Transverse colon (tissue), 4 donors: ENCODE measurements at regions not wholly inside any gene's neighbourhood (a gene's known extent, or its start where the extent isn't known, plus 50 kb on each side); places are given as distances from the start of the nearest gene placed in this dataset.

Source experiments
- DNase-seq: peaks from one replicate; pipeline ENCODE4 v3.0.0-alpha.2; 2019
- H3K27ac ChIP-seq, 4 donors: fragments of 200-600 bp; sonication (generic); 2 replicates each; pipeline ENCODE4 v1.5.1; 2016 to 2018; ENCODE audit warnings: inconsistent platforms in 4 of 4
- H3K27me3 ChIP-seq: fragments of 200-600 bp; sonication (generic); 2 replicates; pipeline ENCODE4 v1.5.1; 2017; ENCODE audit warnings: inconsistent platforms
- H3K36me3 ChIP-seq, 4 donors: fragments of 200-600 bp; sonication (generic); 2 replicates each; pipeline ENCODE4 v1.5.1; 2017 to 2019; ENCODE audit warnings: inconsistent platforms in 4 of 4
- H3K4me1 ChIP-seq, 4 donors: fragments of 200-600 bp; sonication (generic); 2 replicates each; pipeline ENCODE4 v1.5.1; 2017 to 2020; ENCODE audit warnings: inconsistent platforms in 4 of 4
- H3K4me3 ChIP-seq, 4 donors: fragments of 200-600 bp; sonication (generic); 1 replicate in 1 of 4; 2 replicates in 3 of 4; pipeline versions ENCODE4 v1.5.1 to v1.6.1; 2017 to 2019; ENCODE audit warnings: inconsistent platforms in 4 of 4
- H3K9me3 ChIP-seq, 2 donors: fragments of 200-600 bp; sonication (generic); 2 replicates each; pipeline ENCODE4 v1.5.1; 2017 to 2019; ENCODE audit warnings: inconsistent platforms in 2 of 2
- CTCF ChIP-seq, 5 experiments: fragments of 200-600 bp in 3 of 5; fragments of 450-650 bp in 2 of 5; sonication (generic) in 3 of 5; IDR thresholded peaks; 1 replicate in 2 of 5; 2 replicates in 3 of 5; pipeline ENCODE4 v1.5.1; 2016 to 2017; ENCODE audit warnings: antibody characterized with exemption in 5 of 5, inconsistent platforms in 3 of 5, mild to moderate bottlenecking in 2 of 5, moderate library complexity in 1 of 5
- EP300 ChIP-seq: sonication (generic); formaldehyde crosslinking; IDR thresholded peaks from one replicate; pipeline ENCODE4 v1.6.1; 2017; ENCODE audit warnings: antibody characterized with exemption, low read depth
- POLR2A ChIP-seq: fragments of 450-650 bp; IDR thresholded peaks from one replicate; pipeline ENCODE4 v1.6.1; 2016; ENCODE audit warnings: antibody characterized with exemption, mild to moderate bottlenecking, moderate library complexity
- POLR2AphosphoS5 ChIP-seq, 3 donors: sonication (generic); formaldehyde crosslinking; IDR thresholded peaks; one replicate each; pipeline ENCODE4 v1.6.1; 2016; ENCODE audit warnings: antibody characterized with exemption in 3 of 3
- WGBS, 2 donors: methylation state at CpG; one replicate each; pipeline ENCODE4 v1.1.5; 2018; ENCODE audit warnings: low coverage in 1 of 2; 5-methylcytosine and 5-hydroxymethylcytosine counted together
- in situ Hi-C, 4 donors: fragments of 200-750 bp; cut with MboI; loops; one replicate each; pipeline versions ENCODE4 v1.15.0 to v1.15.1; 2017; ENCODE audit warnings: low sequenced_read_pairs in 3 of 4, low pct_ligation_motif_present in 1 of 4, low pct_unique_long_range_greater_than_20kb in 1 of 4
- intact Hi-C: fragments of 100-400 bp; cut with DNase I; formaldehyde crosslinking; loops from one replicate; pipeline ENCODE4 v1.15.1; 2023; ENCODE audit warnings: low total_unique reads

GRCh38 chr13:63190219-63190618 lies 1774.6 kb upstream of the PCDH20 start:
- Histone ChIP-seq H3K9me3 (no peaks in the 10 kb centered on the region), H3K27me3 (no peaks in the 10 kb centered on the region), H3K4me1 (no peaks in the 10 kb centered on the region), H3K27ac (no peak overlapping the region), H3K36me3 (no peaks in the 10 kb centered on the region), H3K4me3 (no peak overlapping the region)
- DNase-seq: no peak
- intact Hi-C loops: no loop called here
- in situ Hi-C loops: no loop called here
- 71 to 77% methylated on average over 2 of the region's 2 CpGs for WGBS, 2 donors
- TF ChIP-seq POLR2AphosphoS5 (IDR thresholded peaks at IDR 0.05) (no peak), POLR2A (no peak), EP300 (no peak)

GRCh38 chr13:63189712-63190111 lies 1774.1 kb upstream of the PCDH20 start:
- no peak for TF ChIP-seq POLR2A
- no peak for TF ChIP-seq EP300
- no peak for DNase-seq
- intact Hi-C loops: no loop called here
- no peaks in the 10 kb centered on the region for H3K27me3 ChIP-seq
- H3K27ac ChIP-seq: no peak overlapping the region
- H3K36me3 ChIP-seq: no peaks in the 10 kb centered on the region
- H3K4me3 ChIP-seq: no peak overlapping the region
- in situ Hi-C loops: no loop called here
- WGBS, 2 donors: 87 to 100% methylated on average over 1 to 9 of the region's 9 CpGs
- no peaks in the 10 kb centered on the region for H3K9me3 ChIP-seq
- H3K4me1 ChIP-seq: no peaks in the 10 kb centered on the region

GRCh38 chr13:63184693-63185092 lies 1769.0 kb upstream of the PCDH20 start:
- TF ChIP-seq POLR2A: no peak
- no peak for TF ChIP-seq EP300
- TF ChIP-seq CTCF (IDR thresholded peaks at IDR 0.05): no peak
- no peak for TF ChIP-seq POLR2AphosphoS5 (IDR thresholded peaks at IDR 0.05)
- in situ Hi-C loops (no loop called here), intact Hi-C loops (no loop called here)
- Histone ChIP-seq H3K4me1 (no peaks in the 10 kb centered on the region), H3K27me3 (no peaks in the 10 kb centered on the region), H3K27ac (no peak overlapping the region), H3K9me3 (peaks cover 0 to 2% of the 10 kb centered on the region in 2 donors), H3K4me3 (no peak overlapping the region), H3K36me3 (no peaks in the 10 kb centered on the region)
- WGBS, 2 donors: 77 to 80% methylated on average over 2 of the region's 2 CpGs
- DNase-seq: no peak

- in situ Hi-C loops (no loop called here), intact Hi-C loops (no loop called here)
- Histone ChIP-seq H3K27ac (no peak overlapping the region), H3K27me3 (no peaks in the 10 kb centered on the region), H3K36me3 (no peaks in the 10 kb centered on the region), H3K4me1 (no peaks in the 10 kb centered on the region), H3K4me3 (no peak overlapping the region), H3K9me3 (peaks cover 0 to 4% of the 10 kb centered on the region in 2 donors)
- no peak for DNase-seq
- TF ChIP-seq CTCF (IDR thresholded peaks at IDR 0.05) (no peak), POLR2AphosphoS5 (IDR thresholded peaks at IDR 0.05) (no peak), EP300 (no peak), POLR2A (no peak)
Measured at GRCh38 chr13:63175536-63175935, 1759.9 kb upstream of the PCDH20 start.

GRCh38 chr13:63167699-63168337 lies 1752.2 kb upstream of the PCDH20 start:
- DNase-seq: no peak
- no peak for TF ChIP-seq POLR2AphosphoS5 (IDR thresholded peaks at IDR 0.05)
- no peak for TF ChIP-seq POLR2A
- TF ChIP-seq EP300: no peak
- H3K4me3 ChIP-seq: no peak overlapping the region
- no peaks in the 10 kb centered on the region for H3K9me3 ChIP-seq
- intact Hi-C loops (no loop called here), in situ Hi-C loops (no loop called here)
- no peaks in the 10 kb centered on the region for H3K4me1 ChIP-seq
- no peaks in the 10 kb centered on the region for H3K36me3 ChIP-seq
- no peaks in the 10 kb centered on the region for H3K27me3 ChIP-seq
- 63 to 71% methylated on average over 7 of the region's 7 CpGs for WGBS, 2 donors
- H3K27ac ChIP-seq: no peak overlapping the region

- intact Hi-C loops (no loop called here), in situ Hi-C loops (no loop called here)
- no peaks in the 10 kb centered on the region for H3K36me3 ChIP-seq
- DNase-seq: no peak
- H3K9me3 ChIP-seq: no peaks in the 10 kb centered on the region
- H3K4me3 ChIP-seq: no peak overlapping the region
- WGBS, 2 donors: 72 to 91% methylated on average over 4 of the region's 4 CpGs
- no peak overlapping the region for H3K27ac ChIP-seq
- TF ChIP-seq CTCF (IDR thresholded peaks at IDR 0.05): no peak
- no peak for TF ChIP-seq POLR2A
- no peak for TF ChIP-seq EP300
- no peak for TF ChIP-seq POLR2AphosphoS5 (IDR thresholded peaks at IDR 0.05)
- H3K4me1 ChIP-seq: no peaks in the 10 kb centered on the region
- H3K27me3 ChIP-seq: no peaks in the 10 kb centered on the region
Measured at GRCh38 chr13:63166345-63166744, 1750.7 kb upstream of the PCDH20 start.
